Midbrain (tissue), 1 donor: ENCODE measurements at regions not wholly inside any gene's neighbourhood (a gene's known extent, or its start where the extent isn't known, plus 50 kb on each side); places are given as distances from the start of the nearest gene placed in this dataset.

Source experiments
- DNase-seq: peaks from one replicate; lab custom pipeline; 2025; lab: John Stamatoyannopoulos, UW

- DNase-seq, result no peak
Observed at GRCh38 chr7:31175672-31176071, 123.6 kb downstream of the ADCYAP1R1 start.

GRCh38 chr7:31171984-31172383, 119.9 kb downstream of the ADCYAP1R1 start:
- DNase-seq, result no peak

DNA sequence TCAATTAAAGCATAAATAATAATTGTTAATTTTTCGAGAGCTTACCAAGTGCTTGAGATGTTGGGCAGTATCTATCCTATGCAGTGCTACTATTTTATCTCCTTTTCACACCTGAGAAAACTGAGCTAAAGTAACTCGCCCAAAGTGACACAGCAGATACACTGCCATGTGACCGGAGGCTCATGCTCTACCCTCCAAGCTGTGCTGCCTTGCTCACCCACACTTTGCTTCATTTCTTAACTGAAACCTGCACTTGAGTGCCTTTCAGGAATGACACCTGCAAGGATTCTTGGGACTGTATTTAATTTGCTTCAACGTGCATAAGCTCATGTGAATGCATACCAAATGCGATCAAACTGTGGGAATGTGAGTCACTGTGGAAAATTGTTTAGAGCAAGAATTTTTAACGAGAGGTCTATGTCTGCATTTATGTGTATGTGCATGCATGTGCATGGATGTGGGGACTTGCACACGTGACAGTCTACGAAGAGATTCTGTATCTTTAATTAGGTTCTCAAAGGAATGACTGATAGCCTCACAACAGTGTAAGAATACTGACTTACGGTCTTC, 119.2 kb downstream of the ADCYAP1R1 start:
- no peak for DNase-seq
